Right renal pelvis (tissue), 4 donors: ENCODE measurements at regions not wholly inside any gene's neighbourhood (a gene's known extent, or its start where the extent isn't known, plus 50 kb on each side); places are given as distances from the start of the nearest gene placed in this dataset.

Experiments
- DNase-seq, 4 donors: peaks; one replicate each; pipeline ENCODE4 v3.0.0-alpha.2; 2013; ENCODE audit warnings: low read depth in 4 of 4, low spot score in 3 of 4, missing footprints in 1 of 4

GRCh38 chr11:28596816-28597215 is 488.6 kb downstream of the METTL15 start:
- no peak for DNase-seq

GRCh38 chr11:28592141-28592540 is 484.0 kb downstream of the METTL15 start:
- no peak for DNase-seq

GRCh38 chr11:28584992-28585391 is 476.8 kb downstream of the METTL15 start:
- DNase-seq, result no peak

GRCh38 chr11:28582506-28582905 is 474.3 kb downstream of the METTL15 start:
- no peak for DNase-seq

GRCh38 chr11:28581286-28582242 is 473.4 kb downstream of the METTL15 start:
- no peak for DNase-seq

GRCh38 chr11:28571371-28571770 is 463.2 kb downstream of the METTL15 start:
- no peak for DNase-seq

GRCh38 chr11:28569106-28569505 is 460.9 kb downstream of the METTL15 start:
- no peak for DNase-seq

- peak in 1 of 4 donors; percentile 14 for DNase-seq
Observed at GRCh38 chr11:28566339-28567089, 458.3 kb downstream of the METTL15 start.

GRCh38 chr11:28559492-28559891 is 451.3 kb downstream of the METTL15 start:
- no peak for DNase-seq

- DNase-seq, result no peak
Observed at GRCh38 chr11:28547321-28547741, 439.1 kb downstream of the METTL15 start.

- DNase-seq, result peak in 1 of 4 donors; percentile 9
Observed at GRCh38 chr11:28545536-28545935, 437.3 kb downstream of the METTL15 start.

- no peak for DNase-seq
Observed at GRCh38 chr11:28542561-28542960, 434.4 kb downstream of the METTL15 start.

GRCh38 chr11:28539239-28540030 is 431.2 kb downstream of the METTL15 start:
- no peak for DNase-seq

- no peak for DNase-seq
Observed at GRCh38 chr11:28537822-28538221, 429.6 kb downstream of the METTL15 start.

- DNase-seq, result no peak
Observed at GRCh38 chr11:28536504-28537267, 428.5 kb downstream of the METTL15 start.

GRCh38 chr11:28535677-28536076 is 427.5 kb downstream of the METTL15 start:
- DNase-seq, result no peak

- DNase-seq, result peak in 1 of 4 donors; percentile 40
Observed at GRCh38 chr11:28529540-28530410, 421.6 kb downstream of the METTL15 start.

- DNase-seq, result no peak
Observed at GRCh38 chr11:28529046-28529445, 420.9 kb downstream of the METTL15 start.

- DNase-seq, result no peak
Observed at GRCh38 chr11:28528217-28528616, 420.0 kb downstream of the METTL15 start.
